ENCODE measurements at regions not wholly inside any gene's neighbourhood (a gene's known extent, or its start where the extent isn't known, plus 50 kb on each side); places are given as distances from the start of the nearest gene placed in this dataset.

- no peaks in the 10 kb centered on the region for H3K4me1 ChIP-seq
- H3K36me3 ChIP-seq, result no peaks in the 10 kb centered on the region
- peak in 1 of 2 experiments; percentile 27 for DNase-seq
- no peak overlapping the region for H3K27ac ChIP-seq
- no peaks in the 10 kb centered on the region; the same call in 1 of the 2 replicates for H3K9me3 ChIP-seq (replicated peaks)
- no peaks in the 10 kb centered on the region for H3K27me3 ChIP-seq
- H3K4me3 ChIP-seq, result no peak overlapping the region
These were observed 77.5 kb upstream of the ASB18 start for GRCh38 chr2:236341721-236342120.

GRCh38 chr2:236342507-236342906 lies 78.3 kb upstream of the ASB18 start:
- no peaks in the 10 kb centered on the region for H3K36me3 ChIP-seq
- H3K4me3 ChIP-seq, result no peak overlapping the region
- DNase-seq, result no peak
- no peaks in the 10 kb centered on the region for H3K4me1 ChIP-seq
- H3K9me3 ChIP-seq (replicated peaks), result no peaks in the 10 kb centered on the region; the same call in 1 of the 2 replicates
- H3K27ac ChIP-seq, result no peak overlapping the region
- H3K27me3 ChIP-seq, result no peaks in the 10 kb centered on the region

GRCh38 chr2:236342951-236343350 lies 78.7 kb upstream of the ASB18 start:
- Histone ChIP-seq H3K4me1 (no peaks in the 10 kb centered on the region), H3K4me3 (no peak overlapping the region), H3K27me3 (no peaks in the 10 kb centered on the region), H3K36me3 (no peaks in the 10 kb centered on the region), H3K27ac (no peak overlapping the region), H3K9me3 (replicated peaks) (no peaks in the 10 kb centered on the region; the same call in 1 of the 2 replicates)
- no peak for DNase-seq

DNA sequence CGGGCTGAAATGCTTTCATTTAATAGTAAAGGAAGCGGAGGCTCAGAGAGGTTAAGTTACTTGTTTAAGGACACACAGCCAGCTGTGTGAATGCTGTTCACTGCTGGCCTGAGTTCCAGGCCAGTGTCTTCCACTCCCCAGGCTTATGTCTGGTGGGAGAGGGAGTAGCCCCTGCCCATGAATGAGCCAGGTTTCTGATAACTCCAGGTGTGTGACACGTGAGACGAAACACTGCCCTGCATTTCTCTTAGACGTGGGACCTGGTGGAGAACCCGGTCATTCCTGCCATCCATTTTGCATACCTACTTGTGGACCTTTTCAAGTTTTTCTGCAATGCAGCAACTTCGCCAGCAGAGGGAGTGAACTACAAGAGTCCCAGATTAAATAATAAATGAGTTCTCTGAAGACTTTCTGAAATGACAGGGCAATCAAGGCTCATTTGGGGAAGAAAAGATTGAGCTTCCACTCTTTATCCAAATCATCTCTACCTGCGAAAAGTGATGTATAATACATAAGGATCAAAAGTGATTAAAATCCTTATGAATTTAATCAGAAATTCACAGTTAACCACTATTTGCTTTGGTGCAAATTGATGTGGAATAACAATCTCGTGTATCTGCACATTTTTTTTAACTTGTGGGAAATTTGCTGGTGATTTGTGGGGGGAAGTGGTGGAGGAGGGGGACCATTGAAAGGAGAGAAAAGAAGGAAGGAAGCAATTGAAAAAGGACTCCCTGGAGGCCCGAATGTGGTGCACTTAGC lies 79.4 kb upstream of the ASB18 start:
- peak; percentile 73 to 87 for DNase-seq
- no peaks in the 10 kb centered on the region for H3K36me3 ChIP-seq
- H3K27me3 ChIP-seq, result no peaks in the 10 kb centered on the region
- no peaks in the 10 kb centered on the region for H3K4me1 ChIP-seq
- no peak overlapping the region for H3K4me3 ChIP-seq
- no peak overlapping the region for H3K27ac ChIP-seq
- H3K9me3 ChIP-seq (replicated peaks), result no peaks in the 10 kb centered on the region; the same call in 1 of the 2 replicates

DNA sequence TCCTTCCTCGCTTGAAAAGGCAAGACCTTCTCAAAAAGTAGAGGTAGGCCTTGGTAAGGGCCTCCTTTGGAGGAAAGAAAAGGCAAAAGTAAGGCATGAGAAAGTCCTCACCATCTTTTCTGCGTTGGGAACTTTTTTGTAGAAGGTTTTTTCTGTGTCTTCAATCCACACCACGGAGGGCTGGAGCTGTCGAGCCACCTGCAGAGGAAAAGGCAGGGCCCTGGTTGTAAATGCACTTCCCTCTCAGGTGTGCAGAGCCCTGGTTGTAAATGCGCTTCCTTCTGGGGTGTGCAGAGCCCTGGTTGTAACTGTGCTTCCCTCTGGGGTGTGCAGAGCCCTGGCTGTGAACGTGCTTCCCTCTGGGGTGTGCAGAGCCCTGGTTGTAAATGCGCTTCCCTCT lies 80.2 kb upstream of the ASB18 start:
- no peaks in the 10 kb centered on the region; the same call in 1 of the 2 replicates for H3K9me3 ChIP-seq (replicated peaks)
- no peak overlapping the region for H3K27ac ChIP-seq
- H3K36me3 ChIP-seq, result no peaks in the 10 kb centered on the region
- H3K4me1 ChIP-seq, result no peaks in the 10 kb centered on the region
- no peak overlapping the region for H3K4me3 ChIP-seq
- DNase-seq, result no peak
- H3K27me3 ChIP-seq, result no peaks in the 10 kb centered on the region

DNA sequence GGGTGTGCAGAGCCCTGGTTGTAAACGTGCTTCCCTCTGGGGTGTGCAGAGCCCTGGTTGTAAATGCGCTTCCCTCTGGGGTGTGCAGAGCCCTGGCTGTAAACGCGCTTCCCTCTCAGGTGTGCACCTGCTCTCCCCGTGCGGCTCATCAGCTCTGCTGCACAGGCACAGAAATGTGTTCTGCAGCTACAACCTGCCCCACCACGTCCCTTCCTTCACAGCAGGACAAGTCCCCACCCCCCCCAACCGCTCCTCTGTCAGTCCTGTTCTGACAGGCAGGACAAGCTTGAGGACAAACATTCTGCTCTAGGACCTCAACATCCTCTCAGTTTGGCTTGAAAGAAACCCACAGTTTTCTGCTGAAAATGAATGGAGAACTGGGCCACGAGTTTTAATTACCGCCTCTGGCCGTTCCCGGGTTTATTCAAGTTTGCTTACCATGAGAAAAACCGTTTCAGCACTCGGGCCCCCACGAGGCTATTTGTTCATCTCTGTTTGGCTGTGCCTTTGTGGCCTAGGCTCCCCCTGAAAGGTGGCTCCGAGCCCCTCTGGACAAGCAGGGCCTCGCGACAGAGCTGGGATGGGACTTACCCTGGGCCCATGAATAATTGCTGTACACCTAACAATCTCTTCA lies 81.0 kb upstream of the ASB18 start:
- no peaks in the 10 kb centered on the region for H3K36me3 ChIP-seq

DNA sequence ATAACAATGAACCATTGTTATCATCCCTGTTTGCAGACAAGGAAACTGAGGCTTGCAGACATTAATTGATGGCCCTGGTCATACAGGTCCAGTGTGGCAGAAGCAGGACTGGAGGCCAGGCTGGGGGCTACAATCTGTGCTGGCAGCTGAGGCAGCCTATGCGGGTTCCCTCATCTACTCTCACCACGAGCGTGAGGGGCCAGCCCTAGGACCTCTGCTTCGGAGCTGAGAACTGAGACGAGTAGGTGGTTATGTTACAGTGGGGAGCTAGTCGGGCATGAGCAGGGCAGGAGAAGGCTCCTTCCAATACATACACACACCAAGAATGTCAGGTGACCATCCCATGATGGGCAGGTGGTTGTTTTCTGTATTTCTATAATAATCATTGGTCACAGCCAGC lies 82.2 kb upstream of the ASB18 start:
- Histone ChIP-seq H3K4me1 (no peaks in the 10 kb centered on the region), H3K27me3 (no peaks in the 10 kb centered on the region), H3K27ac (no peak overlapping the region), H3K36me3 (no peaks in the 10 kb centered on the region), H3K4me3 (no peak overlapping the region), H3K9me3 (replicated peaks) (no peaks in the 10 kb centered on the region)
- DNase-seq, result no peak

More for the DNA sequence above, 81.0 kb upstream of the ASB18 start:
- Histone ChIP-seq H3K4me3 (no peak overlapping the region), H3K9me3 (replicated peaks) (no peaks in the 10 kb centered on the region; the same call in 1 of the 2 replicates), H3K27ac (no peak overlapping the region), H3K4me1 (no peaks in the 10 kb centered on the region), H3K27me3 (no peaks in the 10 kb centered on the region)
- no peak for DNase-seq

GRCh38 chr2:236348279-236348678 lies 84.1 kb upstream of the ASB18 start:
- H3K36me3 ChIP-seq, result no peaks in the 10 kb centered on the region
- no peaks in the 10 kb centered on the region for H3K9me3 ChIP-seq (replicated peaks)
- no peak overlapping the region for H3K27ac ChIP-seq
- H3K4me3 ChIP-seq, result no peak overlapping the region
- H3K27me3 ChIP-seq, result no peaks in the 10 kb centered on the region
- H3K4me1 ChIP-seq, result 0 out of 2 replicates have a peak, but pooled peaks cover under 1% of the 10 kb centered on the region
- DNase-seq, result no peak

DNA sequence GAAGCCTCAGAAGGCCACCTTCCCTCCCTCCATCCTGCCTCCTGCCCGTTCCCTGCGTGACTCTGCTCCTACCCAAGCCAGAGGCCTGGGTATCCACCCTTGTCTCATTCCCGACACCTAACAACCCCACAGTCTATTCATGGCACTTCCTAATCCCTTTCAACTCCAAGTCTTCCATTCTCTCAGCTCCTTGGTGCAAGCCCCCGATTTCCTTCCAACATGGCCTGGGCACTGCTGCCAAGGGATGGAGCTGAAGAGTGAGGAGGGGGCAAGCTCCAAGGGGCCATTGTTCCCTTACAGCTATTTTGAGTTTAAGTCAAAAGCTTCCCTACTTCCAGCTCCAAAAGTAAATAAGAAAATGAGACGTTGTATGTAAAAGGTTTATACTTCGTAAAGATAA lies 84.8 kb upstream of the ASB18 start:
- Histone ChIP-seq H3K27me3 (no peaks in the 10 kb centered on the region), H3K27ac (no peak overlapping the region), H3K4me3 (no peak overlapping the region), H3K36me3 (no peaks in the 10 kb centered on the region), H3K4me1 (0 out of 2 replicates have a peak, but pooled peaks cover 3% of the 10 kb centered on the region), H3K9me3 (replicated peaks) (no peaks in the 10 kb centered on the region)
- DNase-seq, result no peak

DNA sequence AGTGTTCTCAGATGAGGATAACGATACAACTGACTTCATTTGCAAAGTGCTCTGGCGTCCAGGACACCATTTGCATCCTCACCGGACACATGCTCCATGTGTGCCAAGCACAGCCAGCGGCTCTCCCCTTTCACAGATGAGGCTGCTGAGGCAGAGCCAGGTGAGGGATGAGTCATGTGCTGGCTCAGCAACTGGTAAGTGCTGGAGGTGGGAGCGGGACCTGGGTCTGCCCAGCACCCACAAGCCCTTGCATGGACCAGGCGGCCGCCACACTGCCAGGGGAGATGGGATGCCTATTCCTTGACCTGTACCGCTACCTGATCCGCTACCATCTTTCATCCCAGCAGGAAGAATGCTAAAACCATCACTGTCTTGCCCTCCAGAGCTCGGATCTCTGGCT lies 86.2 kb upstream of the ASB18 start:
- no peak overlapping the region for H3K4me3 ChIP-seq
- H3K27ac ChIP-seq, result no peak overlapping the region
- H3K4me1 ChIP-seq, result 0 out of 2 replicates have a peak, but pooled peaks cover 3% of the 10 kb centered on the region
- H3K27me3 ChIP-seq, result no peaks in the 10 kb centered on the region
- no peaks in the 10 kb centered on the region for H3K36me3 ChIP-seq
- H3K9me3 ChIP-seq (replicated peaks), result no peaks in the 10 kb centered on the region
- no peak for DNase-seq

DNA sequence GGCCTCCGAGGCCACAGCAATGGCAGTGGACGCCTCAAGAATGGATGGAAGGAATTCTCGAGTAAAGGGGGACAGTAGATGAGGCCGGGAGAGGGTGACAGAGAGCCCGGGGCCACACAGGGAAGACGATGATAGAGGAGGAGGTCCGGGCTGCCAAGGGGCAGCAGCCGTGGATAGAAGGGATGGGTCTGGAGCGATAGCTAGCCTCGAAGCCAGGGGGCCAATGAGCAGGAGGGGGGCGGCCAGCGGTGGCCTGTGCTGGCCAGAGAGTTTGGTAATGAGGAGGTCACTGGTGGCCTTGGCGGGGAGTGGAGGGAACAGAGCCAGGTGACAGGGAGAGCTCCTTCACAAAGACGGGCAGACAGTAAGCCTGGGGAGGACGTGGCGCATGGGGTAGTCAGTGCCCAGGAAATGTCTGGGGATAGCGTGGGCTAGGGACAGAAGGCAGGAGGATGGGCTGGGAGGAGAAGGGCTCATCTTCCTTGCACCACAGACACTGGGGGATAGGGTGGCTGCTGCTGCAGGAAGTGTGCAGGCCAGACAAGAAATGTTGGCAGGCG lies 87.8 kb upstream of the ASB18 start:
- H3K9me3 ChIP-seq (replicated peaks), result no peaks in the 10 kb centered on the region
- H3K27me3 ChIP-seq, result no peaks in the 10 kb centered on the region
- no peak overlapping the region for H3K4me3 ChIP-seq
- H3K36me3 ChIP-seq, result no peaks in the 10 kb centered on the region
- DNase-seq, result no peak
- 0 out of 2 replicates have a peak, but pooled peaks cover 3% of the 10 kb centered on the region for H3K4me1 ChIP-seq
- H3K27ac ChIP-seq, result no peak overlapping the region

GRCh38 chr2:236352761-236353593 lies 88.8 kb upstream of the ASB18 start:
- H3K9me3 ChIP-seq (replicated peaks), result no peaks in the 10 kb centered on the region
- 0 out of 2 replicates have a peak, but pooled peaks cover 3% of the 10 kb centered on the region for H3K4me1 ChIP-seq
- H3K4me3 ChIP-seq, result 0 out of 2 replicates have a peak overlapping the region, but pooled peaks have one; percentile 2
- no peaks in the 10 kb centered on the region for H3K27me3 ChIP-seq
- DNase-seq, result peak in 1 of 2 experiments; percentile 74
- no peaks in the 10 kb centered on the region for H3K36me3 ChIP-seq
- H3K27ac ChIP-seq, result no peak overlapping the region

DNA sequence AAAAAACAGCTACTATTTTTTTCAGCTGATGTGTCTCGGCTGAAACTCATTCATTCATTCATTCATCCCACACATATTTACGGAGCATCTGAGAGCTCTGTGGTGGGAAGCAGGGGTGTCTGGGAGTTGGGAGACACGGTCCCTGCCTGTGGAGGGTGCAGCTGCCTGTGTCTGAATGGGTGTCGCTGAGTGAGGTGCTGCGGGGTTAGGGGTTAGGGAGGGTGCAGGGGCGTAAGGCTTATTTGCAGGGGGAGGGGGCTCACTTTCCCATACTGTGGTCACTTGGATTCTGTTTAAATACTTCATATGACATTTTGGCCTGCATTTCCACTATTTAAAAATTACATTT lies 89.4 kb upstream of the ASB18 start:
- no peak overlapping the region for H3K4me3 ChIP-seq
- H3K4me1 ChIP-seq, result 0 out of 2 replicates have a peak, but pooled peaks cover 3% of the 10 kb centered on the region
- no peaks in the 10 kb centered on the region for H3K36me3 ChIP-seq
- no peaks in the 10 kb centered on the region for H3K27me3 ChIP-seq
- no peak overlapping the region for H3K27ac ChIP-seq
- DNase-seq, result no peak
- no peaks in the 10 kb centered on the region for H3K9me3 ChIP-seq (replicated peaks)

GRCh38 chr2:236354056-236354940 lies 90.1 kb upstream of the ASB18 start:
- Histone ChIP-seq H3K27me3 (no peaks in the 10 kb centered on the region), H3K36me3 (no peaks in the 10 kb centered on the region), H3K9me3 (replicated peaks) (no peaks in the 10 kb centered on the region), H3K4me1 (0 out of 2 replicates have a peak, but pooled peaks cover 3% of the 10 kb centered on the region), H3K4me3 (no peak overlapping the region), H3K27ac (no peak overlapping the region)
- no peak for DNase-seq
